Peyer's patch (tissue), 4 donors: ENCODE measurements at regions not wholly inside any gene's neighbourhood (a gene's known extent, or its start where the extent isn't known, plus 50 kb on each side); places are given as distances from the start of the nearest gene placed in this dataset.

Experiments
- DNase-seq, 3 donors: peaks; one replicate each; pipeline ENCODE4 v3.0.0-alpha.2; 2017 to 2019
- H3K27ac ChIP-seq, 4 donors: fragments of 200-600 bp; sonication (generic); one replicate each; pipeline ENCODE4 v1.5.1; 2016 to 2019
- H3K27me3 ChIP-seq, 2 donors: fragments of 200-600 bp; sonication (generic); one replicate each; pipeline ENCODE4 v1.5.1; 2019
- H3K36me3 ChIP-seq, 3 donors: fragments of 200-600 bp; sonication (generic); one replicate each; pipeline ENCODE4 v1.5.1; 2016 to 2019
- H3K4me1 ChIP-seq, 4 donors: fragments of 200-600 bp; sonication (generic); one replicate each; pipeline ENCODE4 v1.5.1; 2016 to 2019
- H3K4me3 ChIP-seq, 4 donors: fragments of 200-600 bp; sonication (generic); 1 replicate in 3 of 4; 2 replicates in 1 of 4; pipeline ENCODE4 v1.5.1; 2016 to 2019; ENCODE audit warnings: mild to moderate bottlenecking in 1 of 4
- H3K9me3 ChIP-seq, 4 donors: fragments of 200-600 bp; sonication (generic); one replicate each; pipeline ENCODE4 v1.5.1; 2016 to 2019; ENCODE audit warnings: mild to moderate bottlenecking in 1 of 4
- POLR2A ChIP-seq, 2 donors: fragments of 450-650 bp; IDR thresholded peaks; one replicate each; pipeline ENCODE4 v1.5.1; 2017; ENCODE audit warnings: antibody characterized with exemption in 2 of 2, mild to moderate bottlenecking in 2 of 2, moderate library complexity in 2 of 2
- TF ChIP-seq, protein P1 (sequence below), 6 experiments: fragments of 450-650 bp in 4 of 6; fragments of 200-600 bp in 2 of 6; sonication (generic) in 1 of 6; IDR thresholded peaks; one replicate each; pipeline ENCODE4 v1.5.1; 2017 to 2019; ENCODE audit warnings: antibody characterized with exemption in 6 of 6, mild to moderate bottlenecking in 3 of 6, moderate library complexity in 1 of 6

DNA sequence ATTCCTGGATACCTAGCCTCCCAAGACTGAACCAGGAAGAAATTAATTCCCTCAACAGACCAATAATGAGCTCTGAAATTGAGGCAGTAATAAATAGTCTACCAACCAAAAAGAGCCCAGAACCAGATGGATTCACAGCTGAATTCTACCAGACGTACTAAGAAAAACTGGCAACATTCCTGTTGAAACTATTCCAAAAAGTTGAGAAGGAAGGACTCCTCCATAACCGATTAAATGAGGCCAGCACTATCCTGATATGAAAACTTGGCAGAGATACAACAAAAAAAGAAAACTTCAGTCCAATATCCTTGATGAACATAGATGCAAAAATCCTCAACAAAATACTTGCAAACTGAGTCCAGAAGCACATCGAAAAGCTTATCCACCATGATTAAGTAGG is 392.5 kb upstream of the GRAMD2B start:
- Histone ChIP-seq H3K27ac (no peak overlapping the region), H3K9me3 (peaks cover 0 to 3% (median 0%) of the 10 kb centered on the region in 4 donors), H3K36me3 (no peaks in the 10 kb centered on the region), H3K4me3 (no peak overlapping the region), H3K4me1 (no peaks in the 10 kb centered on the region), H3K27me3 (no peaks in the 10 kb centered on the region)
- DNase-seq: no peak
- no peak for TF ChIP-seq POLR2A (IDR thresholded peaks at IDR 0.05)
- TF ChIP-seq, protein P1, sequence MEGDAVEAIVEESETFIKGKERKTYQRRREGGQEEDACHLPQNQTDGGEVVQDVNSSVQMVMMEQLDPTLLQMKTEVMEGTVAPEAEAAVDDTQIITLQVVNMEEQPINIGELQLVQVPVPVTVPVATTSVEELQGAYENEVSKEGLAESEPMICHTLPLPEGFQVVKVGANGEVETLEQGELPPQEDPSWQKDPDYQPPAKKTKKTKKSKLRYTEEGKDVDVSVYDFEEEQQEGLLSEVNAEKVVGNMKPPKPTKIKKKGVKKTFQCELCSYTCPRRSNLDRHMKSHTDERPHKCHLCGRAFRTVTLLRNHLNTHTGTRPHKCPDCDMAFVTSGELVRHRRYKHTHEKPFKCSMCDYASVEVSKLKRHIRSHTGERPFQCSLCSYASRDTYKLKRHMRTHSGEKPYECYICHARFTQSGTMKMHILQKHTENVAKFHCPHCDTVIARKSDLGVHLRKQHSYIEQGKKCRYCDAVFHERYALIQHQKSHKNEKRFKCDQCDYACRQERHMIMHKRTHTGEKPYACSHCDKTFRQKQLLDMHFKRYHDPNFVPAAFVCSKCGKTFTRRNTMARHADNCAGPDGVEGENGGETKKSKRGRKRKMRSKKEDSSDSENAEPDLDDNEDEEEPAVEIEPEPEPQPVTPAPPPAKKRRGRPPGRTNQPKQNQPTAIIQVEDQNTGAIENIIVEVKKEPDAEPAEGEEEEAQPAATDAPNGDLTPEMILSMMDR (IDR thresholded peaks at IDR 0.05): no peak

DNA sequence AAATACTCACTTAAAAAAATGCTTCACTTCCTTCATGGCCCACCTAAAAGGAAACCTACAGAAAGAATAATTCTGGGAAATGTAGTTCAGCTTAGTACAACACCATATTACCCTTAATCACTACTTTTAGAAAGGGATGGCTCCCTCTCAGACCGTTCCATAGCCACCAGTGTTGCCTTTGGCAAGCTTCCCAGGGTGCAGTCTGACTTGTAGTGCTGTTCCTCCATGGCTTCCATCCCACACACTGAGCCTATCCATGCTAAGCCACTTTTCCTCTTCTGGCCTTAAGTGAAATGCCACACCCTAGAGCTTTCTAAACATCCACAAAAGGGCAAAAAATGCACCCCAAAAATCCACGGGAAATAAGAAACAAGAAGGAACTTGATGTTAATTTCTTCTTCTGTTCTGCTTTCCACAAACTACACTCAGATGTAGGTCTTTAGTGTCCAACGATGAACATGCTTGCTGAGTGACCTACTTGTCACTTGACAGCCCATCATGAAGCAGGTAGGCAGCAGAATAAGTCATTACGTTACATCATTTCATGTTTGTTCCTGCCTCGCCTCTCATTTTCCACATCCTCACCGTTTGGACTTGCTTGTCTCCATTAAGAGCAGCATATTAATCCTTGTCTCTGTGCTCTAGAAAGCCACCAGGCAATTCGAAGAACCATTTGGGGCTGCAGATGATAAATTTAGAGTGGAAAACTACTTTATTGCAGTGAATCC is 391.1 kb upstream of the GRAMD2B start:
- H3K4me3 ChIP-seq: no peak overlapping the region
- peaks cover 0 to 3% (median 0%) of the 10 kb centered on the region in 4 donors for H3K9me3 ChIP-seq
- no peaks in the 10 kb centered on the region for H3K27me3 ChIP-seq
- no peak for DNase-seq
- TF ChIP-seq, protein P1 (IDR thresholded peaks at IDR 0.05): no peak
- no peak for TF ChIP-seq POLR2A (IDR thresholded peaks at IDR 0.05)
- no peaks in the 10 kb centered on the region for H3K4me1 ChIP-seq
- no peak overlapping the region for H3K27ac ChIP-seq
- no peaks in the 10 kb centered on the region for H3K36me3 ChIP-seq

DNA sequence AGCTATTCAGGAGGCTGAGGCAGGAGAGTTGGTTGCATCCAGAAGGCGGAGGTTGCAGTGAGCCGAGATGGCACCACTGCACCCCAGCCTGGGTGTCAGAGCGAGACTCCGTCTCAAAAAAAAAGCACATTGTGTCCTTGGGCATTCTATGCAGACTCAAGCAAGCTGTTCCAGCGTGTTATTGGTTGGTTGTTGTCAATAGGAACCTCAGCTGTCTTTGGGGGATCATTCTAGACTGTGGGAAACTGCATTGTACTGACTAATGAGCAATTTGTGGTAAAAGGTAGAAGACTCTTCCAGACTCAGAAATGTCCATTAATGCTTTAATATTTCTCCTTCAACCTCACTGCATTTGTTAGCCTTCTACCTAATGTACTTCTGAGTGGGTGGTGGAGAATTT is 379.5 kb upstream of the GRAMD2B start:
- no peak for TF ChIP-seq POLR2A (IDR thresholded peaks at IDR 0.05)
- TF ChIP-seq, protein P1 (IDR thresholded peaks at IDR 0.05): no peak
- no peak overlapping the region for H3K27ac ChIP-seq
- H3K27me3 ChIP-seq: no peaks in the 10 kb centered on the region
- no peaks in the 10 kb centered on the region for H3K36me3 ChIP-seq
- H3K9me3 ChIP-seq: no peaks in the 10 kb centered on the region
- H3K4me3 ChIP-seq: no peak overlapping the region
- DNase-seq: no peak
- H3K4me1 ChIP-seq: no peaks in the 10 kb centered on the region

DNA sequence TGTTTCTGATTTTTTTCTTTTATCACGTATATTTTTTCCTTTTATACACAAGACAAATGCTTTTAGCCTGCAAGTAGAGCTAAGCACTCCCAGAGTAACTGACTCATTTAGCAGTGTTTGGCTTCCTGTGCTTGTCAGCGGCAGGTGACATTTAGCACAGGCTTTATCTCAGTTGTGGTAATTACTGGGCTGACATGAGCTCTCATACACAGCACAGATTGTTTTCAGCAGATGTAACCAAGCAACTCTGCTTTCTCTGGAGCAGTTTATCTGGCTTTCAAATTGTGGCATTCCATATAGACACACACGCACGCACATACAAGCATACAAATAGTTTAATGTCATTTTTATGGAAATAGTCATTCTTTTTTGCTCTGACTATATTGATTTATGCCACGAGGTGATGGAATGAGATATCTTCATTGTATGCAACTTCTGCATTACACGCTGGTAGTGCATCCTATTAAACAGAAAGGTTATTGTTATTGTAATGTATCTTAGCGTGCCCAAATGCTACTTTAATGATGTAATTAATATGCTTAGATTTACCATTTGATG is 379.0 kb upstream of the GRAMD2B start:
- TF ChIP-seq, protein P1 (IDR thresholded peaks at IDR 0.05): no peak
- no peak for TF ChIP-seq POLR2A (IDR thresholded peaks at IDR 0.05)
- Histone ChIP-seq H3K27ac (no peak overlapping the region), H3K27me3 (no peaks in the 10 kb centered on the region), H3K9me3 (no peaks in the 10 kb centered on the region), H3K4me3 (no peak overlapping the region), H3K4me1 (no peaks in the 10 kb centered on the region), H3K36me3 (no peaks in the 10 kb centered on the region)
- no peak for DNase-seq

DNA sequence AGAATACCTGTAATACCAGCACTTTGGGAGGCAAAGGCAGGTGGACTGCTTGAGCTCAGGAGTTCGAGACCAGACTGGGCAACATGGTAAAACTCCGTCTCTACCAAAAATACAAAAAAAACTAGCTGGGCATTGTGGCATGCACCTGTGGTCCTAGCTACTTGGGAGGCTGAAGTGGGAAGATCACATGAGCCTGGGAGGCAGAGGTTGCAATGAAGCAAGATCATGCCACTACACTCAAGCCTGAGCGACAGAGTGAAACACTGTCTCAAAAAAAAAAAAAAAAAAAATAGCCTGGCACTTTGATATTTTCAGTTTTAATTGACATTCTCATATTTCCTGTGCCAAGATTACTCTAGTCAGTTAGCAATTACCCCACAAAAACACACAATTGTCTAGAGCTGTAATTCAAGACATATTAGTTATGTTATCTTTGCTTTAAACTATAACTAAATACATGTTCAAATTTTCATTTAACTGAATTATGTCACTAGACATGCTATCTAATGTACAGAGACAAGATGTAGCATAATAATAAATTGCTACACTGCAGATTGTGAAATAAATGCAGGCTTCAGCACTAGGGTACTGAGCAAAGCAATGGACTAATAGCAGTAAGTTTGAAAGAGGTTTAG is 378.2 kb upstream of the GRAMD2B start:
- no peaks in the 10 kb centered on the region for H3K27me3 ChIP-seq
- no peaks in the 10 kb centered on the region for H3K4me1 ChIP-seq
- no peaks in the 10 kb centered on the region for H3K9me3 ChIP-seq
- no peaks in the 10 kb centered on the region for H3K36me3 ChIP-seq
- H3K4me3 ChIP-seq: no peak overlapping the region
- no peak for DNase-seq
- no peak for TF ChIP-seq POLR2A (IDR thresholded peaks at IDR 0.05)
- TF ChIP-seq, protein P1 (IDR thresholded peaks at IDR 0.05): no peak
- H3K27ac ChIP-seq: no peak overlapping the region
